ENCODE measurements at regions not wholly inside any gene's neighbourhood (a gene's known extent, or its start where the extent isn't known, plus 50 kb on each side); places are given as distances from the start of the nearest gene placed in this dataset.

GRCh38 chr5:89929173-89929572 is 480.4 kb downstream of the CETN3 start:
- H3K27me3 ChIP-seq = no peaks in the 10 kb centered on the region
- no peak for DNase-seq (ENCODE audit: low spot score in 2 of 2)
- no peak overlapping the region for H3K27ac ChIP-seq
- no peaks in the 10 kb centered on the region for H3K9me3 ChIP-seq
- no peaks in the 10 kb centered on the region for H3K36me3 ChIP-seq
- no peak overlapping the region for H3K4me3 ChIP-seq
- WGBS = 69% methylated on average over 2 of the region's 2 CpGs
- no peak for TF ChIP-seq EP300 (IDR thresholded peaks at IDR 0.05)
- TF ChIP-seq POLR2A (IDR thresholded peaks at IDR 0.05) = no peak
- TF ChIP-seq CTCF (IDR thresholded peaks at IDR 0.05) = no peak
- no peak for TF ChIP-seq POLR2AphosphoS5 (IDR thresholded peaks at IDR 0.05)
- no peaks in the 10 kb centered on the region for H3K4me1 ChIP-seq

GRCh38 chr5:89922161-89922560 is 487.4 kb downstream of the CETN3 start:
- Histone ChIP-seq H3K4me3 (no peak overlapping the region), H3K27me3 (no peaks in the 10 kb centered on the region), H3K27ac (no peak overlapping the region), H3K4me1 (no peaks in the 10 kb centered on the region), H3K9me3 (no peaks in the 10 kb centered on the region), H3K36me3 (no peaks in the 10 kb centered on the region)
- DNase-seq (ENCODE audit: low spot score in 2 of 2) = no peak
- 90% methylated on average over 3 of the region's 3 CpGs for WGBS
- no peak for TF ChIP-seq EP300 (IDR thresholded peaks at IDR 0.05)
- no peak for TF ChIP-seq POLR2A (IDR thresholded peaks at IDR 0.05)
- TF ChIP-seq POLR2AphosphoS5 (IDR thresholded peaks at IDR 0.05) = no peak
- no peak for TF ChIP-seq CTCF (IDR thresholded peaks at IDR 0.05)

- TF ChIP-seq POLR2A (IDR thresholded peaks at IDR 0.05) (no peak), EP300 (IDR thresholded peaks at IDR 0.05) (no peak), POLR2AphosphoS5 (IDR thresholded peaks at IDR 0.05) (no peak), CTCF (IDR thresholded peaks at IDR 0.05) (no peak)
- no peaks in the 10 kb centered on the region for H3K27me3 ChIP-seq
- no peak for DNase-seq (ENCODE audit: low spot score in 2 of 2)
- 95% methylated on average over 1 of the region's 1 CpG for WGBS
- no peak overlapping the region for H3K4me3 ChIP-seq
- H3K36me3 ChIP-seq = no peaks in the 10 kb centered on the region
- no peaks in the 10 kb centered on the region for H3K4me1 ChIP-seq
- H3K9me3 ChIP-seq = peaks cover 6% of the 10 kb centered on the region
- no peak overlapping the region for H3K27ac ChIP-seq
These were observed 492.4 kb downstream of the CETN3 start for GRCh38 chr5:89917112-89917511.

- H3K36me3 ChIP-seq = no peaks in the 10 kb centered on the region
- H3K27ac ChIP-seq = no peak overlapping the region
- H3K9me3 ChIP-seq = peaks cover 6% of the 10 kb centered on the region
- H3K4me3 ChIP-seq = no peak overlapping the region
- no peak for DNase-seq (ENCODE audit: low spot score in 2 of 2)
- H3K4me1 ChIP-seq = no peaks in the 10 kb centered on the region
- WGBS = 92% methylated on average over 1 of the region's 1 CpG
- TF ChIP-seq POLR2A (IDR thresholded peaks at IDR 0.05) (no peak), EP300 (IDR thresholded peaks at IDR 0.05) (no peak), CTCF (IDR thresholded peaks at IDR 0.05) (no peak), POLR2AphosphoS5 (IDR thresholded peaks at IDR 0.05) (no peak)
- no peaks in the 10 kb centered on the region for H3K27me3 ChIP-seq
These were observed 493.4 kb downstream of the CETN3 start for GRCh38 chr5:89916131-89916530.

GRCh38 chr5:89908876-89909275 is 500.7 kb downstream of the CETN3 start:
- Histone ChIP-seq H3K4me3 (no peak overlapping the region), H3K27ac (no peak overlapping the region), H3K4me1 (no peaks in the 10 kb centered on the region), H3K27me3 (no peaks in the 10 kb centered on the region), H3K9me3 (no peaks in the 10 kb centered on the region), H3K36me3 (no peaks in the 10 kb centered on the region)
- no peak for TF ChIP-seq CTCF (IDR thresholded peaks at IDR 0.05)
- no peak for TF ChIP-seq POLR2AphosphoS5 (IDR thresholded peaks at IDR 0.05)
- TF ChIP-seq EP300 (IDR thresholded peaks at IDR 0.05) = no peak
- TF ChIP-seq POLR2A (IDR thresholded peaks at IDR 0.05) = no peak
- no peak for DNase-seq (ENCODE audit: low spot score in 2 of 2)
